ENCODE measurements at regions not wholly inside any gene's neighbourhood (a gene's known extent, or its start where the extent isn't known, plus 50 kb on each side); places are given as distances from the start of the nearest gene placed in this dataset.

- H3K4me1 ChIP-seq (ENCODE audit: control insufficient read depth, insufficient read depth, low read length), result no peaks in the 10 kb centered on the region
- H3K9me3 ChIP-seq (ENCODE audit: control insufficient read depth in 2 of 2, low read length in 2 of 2), result no peaks in the 10 kb centered on the region
- H3K9ac ChIP-seq (ENCODE audit: low read length in 2 of 2), result no peak overlapping the region
- H3K27me3 ChIP-seq (ENCODE audit: control insufficient read depth in 1 of 2, insufficient read depth in 2 of 2, low read length in 2 of 2), result no peaks in the 10 kb centered on the region
- H3K4me3 ChIP-seq (ENCODE audit: low read length in 2 of 2), result no peak overlapping the region
- no peak overlapping the region for H3K27ac ChIP-seq (ENCODE audit: low read length)
- no peaks in the 10 kb centered on the region for H3K36me3 ChIP-seq (ENCODE audit: control insufficient read depth in 2 of 2, insufficient read depth in 2 of 2, low read length in 2 of 2)
Measured at GRCh38 chr9:12441506-12441905, 251.7 kb upstream of the TYRP1 start.

- H3K9ac ChIP-seq (ENCODE audit: low read length in 2 of 2), result no peak overlapping the region
Measured at GRCh38 chr9:12448246-12448645, 244.9 kb upstream of the TYRP1 start.

GRCh38 chr9:12457237-12457636 lies 235.9 kb upstream of the TYRP1 start:
- Histone ChIP-seq H3K36me3 (ENCODE audit: control insufficient read depth in 2 of 2, insufficient read depth in 2 of 2, low read length in 2 of 2) (no peaks in the 10 kb centered on the region), H3K9ac (ENCODE audit: low read length in 2 of 2) (no peak overlapping the region), H3K4me1 (ENCODE audit: control insufficient read depth, insufficient read depth, low read length) (no peaks in the 10 kb centered on the region), H3K27ac (ENCODE audit: low read length) (no peak overlapping the region), H3K9me3 (ENCODE audit: control insufficient read depth in 2 of 2, low read length in 2 of 2) (no peaks in the 10 kb centered on the region), H3K27me3 (ENCODE audit: control insufficient read depth in 1 of 2, insufficient read depth in 2 of 2, low read length in 2 of 2) (no peaks in the 10 kb centered on the region), H3K4me3 (ENCODE audit: low read length in 2 of 2) (no peak overlapping the region)

More at GRCh38 chr9:12448246-12448645, 244.9 kb upstream of the TYRP1 start:
- Histone ChIP-seq H3K27ac (ENCODE audit: low read length) (no peak overlapping the region), H3K27me3 (ENCODE audit: control insufficient read depth in 1 of 2, insufficient read depth in 2 of 2, low read length in 2 of 2) (no peaks in the 10 kb centered on the region), H3K36me3 (ENCODE audit: control insufficient read depth in 2 of 2, insufficient read depth in 2 of 2, low read length in 2 of 2) (no peaks in the 10 kb centered on the region), H3K4me1 (ENCODE audit: control insufficient read depth, insufficient read depth, low read length) (no peaks in the 10 kb centered on the region), H3K4me3 (ENCODE audit: low read length in 2 of 2) (no peak overlapping the region), H3K9me3 (ENCODE audit: control insufficient read depth in 2 of 2, low read length in 2 of 2) (no peaks in the 10 kb centered on the region)

- Histone ChIP-seq H3K4me3 (ENCODE audit: low read length in 2 of 2) (no peak overlapping the region), H3K27ac (ENCODE audit: low read length) (no peak overlapping the region), H3K36me3 (ENCODE audit: control insufficient read depth in 2 of 2, insufficient read depth in 2 of 2, low read length in 2 of 2) (no peaks in the 10 kb centered on the region), H3K9me3 (ENCODE audit: control insufficient read depth in 2 of 2, low read length in 2 of 2) (no peaks in the 10 kb centered on the region), H3K4me1 (ENCODE audit: control insufficient read depth, insufficient read depth, low read length) (no peaks in the 10 kb centered on the region), H3K27me3 (ENCODE audit: control insufficient read depth in 1 of 2, insufficient read depth in 2 of 2, low read length in 2 of 2) (no peaks in the 10 kb centered on the region), H3K9ac (ENCODE audit: low read length in 2 of 2) (no peak overlapping the region)
Measured at GRCh38 chr9:12461763-12462460, 231.3 kb upstream of the TYRP1 start.

GRCh38 chr9:12462861-12463260 lies 230.3 kb upstream of the TYRP1 start:
- Histone ChIP-seq H3K27me3 (ENCODE audit: control insufficient read depth in 1 of 2, insufficient read depth in 2 of 2, low read length in 2 of 2) (no peaks in the 10 kb centered on the region), H3K9ac (ENCODE audit: low read length in 2 of 2) (no peak overlapping the region), H3K4me3 (ENCODE audit: low read length in 2 of 2) (no peak overlapping the region), H3K27ac (ENCODE audit: low read length) (no peak overlapping the region), H3K4me1 (ENCODE audit: control insufficient read depth, insufficient read depth, low read length) (no peaks in the 10 kb centered on the region), H3K36me3 (ENCODE audit: control insufficient read depth in 2 of 2, insufficient read depth in 2 of 2, low read length in 2 of 2) (no peaks in the 10 kb centered on the region), H3K9me3 (ENCODE audit: control insufficient read depth in 2 of 2, low read length in 2 of 2) (no peaks in the 10 kb centered on the region)

- Histone ChIP-seq H3K27me3 (ENCODE audit: control insufficient read depth in 1 of 2, insufficient read depth in 2 of 2, low read length in 2 of 2) (no peaks in the 10 kb centered on the region), H3K27ac (ENCODE audit: low read length) (no peak overlapping the region), H3K4me3 (ENCODE audit: low read length in 2 of 2) (no peak overlapping the region), H3K4me1 (ENCODE audit: control insufficient read depth, insufficient read depth, low read length) (no peaks in the 10 kb centered on the region), H3K9ac (ENCODE audit: low read length in 2 of 2) (no peak overlapping the region), H3K9me3 (ENCODE audit: control insufficient read depth in 2 of 2, low read length in 2 of 2) (no peaks in the 10 kb centered on the region), H3K36me3 (ENCODE audit: control insufficient read depth in 2 of 2, insufficient read depth in 2 of 2, low read length in 2 of 2) (no peaks in the 10 kb centered on the region)
Measured at GRCh38 chr9:12463641-12464040, 229.5 kb upstream of the TYRP1 start.

GRCh38 chr9:12464400-12464799 lies 228.8 kb upstream of the TYRP1 start:
- H3K9ac ChIP-seq (ENCODE audit: low read length in 2 of 2), result no peak overlapping the region
- H3K4me3 ChIP-seq (ENCODE audit: low read length in 2 of 2), result no peak overlapping the region
- H3K27ac ChIP-seq (ENCODE audit: low read length), result no peak overlapping the region
- no peaks in the 10 kb centered on the region for H3K4me1 ChIP-seq (ENCODE audit: control insufficient read depth, insufficient read depth, low read length)
- H3K9me3 ChIP-seq (ENCODE audit: control insufficient read depth in 2 of 2, low read length in 2 of 2), result no peaks in the 10 kb centered on the region
- H3K36me3 ChIP-seq (ENCODE audit: control insufficient read depth in 2 of 2, insufficient read depth in 2 of 2, low read length in 2 of 2), result no peaks in the 10 kb centered on the region
- H3K27me3 ChIP-seq (ENCODE audit: control insufficient read depth in 1 of 2, insufficient read depth in 2 of 2, low read length in 2 of 2), result no peaks in the 10 kb centered on the region

- no peaks in the 10 kb centered on the region for H3K4me1 ChIP-seq (ENCODE audit: control insufficient read depth, insufficient read depth, low read length)
- no peak overlapping the region for H3K27ac ChIP-seq (ENCODE audit: low read length)
- no peaks in the 10 kb centered on the region for H3K27me3 ChIP-seq (ENCODE audit: control insufficient read depth in 1 of 2, insufficient read depth in 2 of 2, low read length in 2 of 2)
- no peak overlapping the region for H3K9ac ChIP-seq (ENCODE audit: low read length in 2 of 2)
- no peaks in the 10 kb centered on the region for H3K36me3 ChIP-seq (ENCODE audit: control insufficient read depth in 2 of 2, insufficient read depth in 2 of 2, low read length in 2 of 2)
- H3K9me3 ChIP-seq (ENCODE audit: control insufficient read depth in 2 of 2, low read length in 2 of 2), result no peaks in the 10 kb centered on the region
- no peak overlapping the region for H3K4me3 ChIP-seq (ENCODE audit: low read length in 2 of 2)
Measured at GRCh38 chr9:12464910-12465512, 228.2 kb upstream of the TYRP1 start.

- no peaks in the 10 kb centered on the region for H3K4me1 ChIP-seq (ENCODE audit: control insufficient read depth, insufficient read depth, low read length)
- H3K9ac ChIP-seq (ENCODE audit: low read length in 2 of 2), result no peak overlapping the region
- no peak overlapping the region for H3K27ac ChIP-seq (ENCODE audit: low read length)
- H3K9me3 ChIP-seq (ENCODE audit: control insufficient read depth in 2 of 2, low read length in 2 of 2), result no peaks in the 10 kb centered on the region
- no peak overlapping the region for H3K4me3 ChIP-seq (ENCODE audit: low read length in 2 of 2)
- no peaks in the 10 kb centered on the region for H3K36me3 ChIP-seq (ENCODE audit: control insufficient read depth in 2 of 2, insufficient read depth in 2 of 2, low read length in 2 of 2)
- H3K27me3 ChIP-seq (ENCODE audit: control insufficient read depth in 1 of 2, insufficient read depth in 2 of 2, low read length in 2 of 2), result no peaks in the 10 kb centered on the region
Measured at GRCh38 chr9:12469084-12469483, 224.1 kb upstream of the TYRP1 start.

GRCh38 chr9:12494411-12494810 lies 198.8 kb upstream of the TYRP1 start:
- no peak overlapping the region for H3K9ac ChIP-seq (ENCODE audit: low read length in 2 of 2)
- no peaks in the 10 kb centered on the region for H3K4me1 ChIP-seq (ENCODE audit: control insufficient read depth, insufficient read depth, low read length)
- H3K27ac ChIP-seq (ENCODE audit: low read length), result no peak overlapping the region
- no peaks in the 10 kb centered on the region for H3K27me3 ChIP-seq (ENCODE audit: control insufficient read depth in 1 of 2, insufficient read depth in 2 of 2, low read length in 2 of 2)
- H3K9me3 ChIP-seq (ENCODE audit: control insufficient read depth in 2 of 2, low read length in 2 of 2), result no peaks in the 10 kb centered on the region
- H3K36me3 ChIP-seq (ENCODE audit: control insufficient read depth in 2 of 2, insufficient read depth in 2 of 2, low read length in 2 of 2), result no peaks in the 10 kb centered on the region
- no peak overlapping the region for H3K4me3 ChIP-seq (ENCODE audit: low read length in 2 of 2)

- Histone ChIP-seq H3K4me1 (ENCODE audit: control insufficient read depth, insufficient read depth, low read length) (no peaks in the 10 kb centered on the region), H3K27me3 (ENCODE audit: control insufficient read depth in 1 of 2, insufficient read depth in 2 of 2, low read length in 2 of 2) (no peaks in the 10 kb centered on the region), H3K27ac (ENCODE audit: low read length) (no peak overlapping the region), H3K4me3 (ENCODE audit: low read length in 2 of 2) (no peak overlapping the region), H3K9me3 (ENCODE audit: control insufficient read depth in 2 of 2, low read length in 2 of 2) (no peaks in the 10 kb centered on the region), H3K36me3 (ENCODE audit: control insufficient read depth in 2 of 2, insufficient read depth in 2 of 2, low read length in 2 of 2) (no peaks in the 10 kb centered on the region), H3K9ac (ENCODE audit: low read length in 2 of 2) (no peak overlapping the region)
Measured at GRCh38 chr9:12497790-12498189, 195.4 kb upstream of the TYRP1 start.

All from stomach smooth muscle (tissue), 2 donors.